A673 (cell line): ENCODE measurements at regions not wholly inside any gene's neighbourhood (a gene's known extent, or its start where the extent isn't known, plus 50 kb on each side); places are given as distances from the start of the nearest gene placed in this dataset.
"Not testable (repeated sequence)": the region's sequence is repeated elsewhere in the genome, so short reads cannot be mapped to it uniquely, and the experiment has no call there.

ENCODE experiments used
- BruUV-seq: library from RNA; stranded (reverse); fragments of 400-500 nt; replicated peaks from 2 replicates; lab custom pipeline; 2021; lab: Mats Ljungman, UMichigan
- CTCF ChIA-PET: fragments of 300-600 bp; sonication (Branson Sonifier 250); formaldehyde crosslinking; loops from one replicate; lab custom pipeline; 2022; ENCODE audit warnings: antibody characterized with exemption; lab: Charles Lee
- POLR2A ChIA-PET: fragments of 300-600 bp; sonication (Branson Sonifier 250); formaldehyde crosslinking; loops from one replicate; lab custom pipeline; 2022; ENCODE audit warnings: antibody characterized with exemption; ENCODE audit not compliant: low non-redundant PET; lab: Charles Lee
- DNase-seq: peaks from one replicate; pipeline ENCODE4 v3.0.0-alpha.2; 2015; ENCODE audit warnings: low spot score
- H3K27ac ChIP-seq: fragments of 200-600 bp; sonication (generic); 2 replicates; pipeline ENCODE4 v1.5.1; 2016; ENCODE audit warnings: mixed run types, low read depth, mild to moderate bottlenecking, mixed read lengths, antibody characterized with exemption, low read length; ENCODE audit not compliant: poor library complexity, severe bottlenecking
- H3K27me3 ChIP-seq: fragments of 200-600 bp; sonication (generic); replicated peaks from 2 replicates; pipeline ENCODE4 v1.6.1; 2017; ENCODE audit warnings: mixed run types, low read depth, mild to moderate bottlenecking, mixed read lengths, antibody characterized with exemption, low read length; ENCODE audit not compliant: insufficient read depth, poor library complexity
- H3K36me3 ChIP-seq: fragments of 200-600 bp; sonication (generic); 2 replicates; pipeline ENCODE4 v1.6.1; 2016; ENCODE audit warnings: mixed run types, mild to moderate bottlenecking, mixed read lengths, antibody characterized with exemption, low read length; ENCODE audit not compliant: insufficient read depth, poor library complexity, severe bottlenecking
- H3K4me1 ChIP-seq: fragments of 200-600 bp; sonication (generic); 2 replicates; pipeline ENCODE4 v1.6.1; 2017; ENCODE audit warnings: mixed run types, mild to moderate bottlenecking, mixed read lengths, antibody characterized with exemption, low read length; ENCODE audit not compliant: insufficient read depth, poor library complexity, severe bottlenecking
- H3K4me3 ChIP-seq: fragments of 200-600 bp; sonication (generic); 2 replicates; pipeline ENCODE4 v1.5.1; 2016; ENCODE audit warnings: low read depth, mixed run types, mild to moderate bottlenecking, mixed read lengths, low read length; ENCODE audit not compliant: poor library complexity, severe bottlenecking
- H3K9me3 ChIP-seq: fragments of 200-600 bp; sonication (generic); 2 replicates; pipeline ENCODE4 v1.6.1; 2016; ENCODE audit warnings: mixed run types, low read depth, mild to moderate bottlenecking, mixed read lengths, antibody characterized with exemption, low read length; ENCODE audit not compliant: poor library complexity, severe bottlenecking
- CTCF ChIP-seq: fragments of 300-800, 200-600 bp; sonication (generic); conservative IDR thresholded peaks from 2 replicates; pipeline ENCODE4 v1.5.1; 2017; ENCODE audit warnings: low read depth, mild to moderate bottlenecking, antibody characterized with exemption, low read length, moderate library complexity, mixed read lengths
- EZH2 ChIP-seq: fragments of 200-600 bp; sonication (generic); IDR thresholded peaks from 2 replicates; pipeline ENCODE4 v1.6.1; 2017; ENCODE audit warnings: borderline replicate concordance, low read depth, mild to moderate bottlenecking, mixed read lengths, antibody characterized with exemption, low read length; ENCODE audit not compliant: poor library complexity, severe bottlenecking
- intact Hi-C: fragments of 100-400 bp; cut with micrococcal nuclease; formaldehyde crosslinking; loops from one replicate; pipeline ENCODE4 v1.10.0; 2022; ENCODE audit not compliant: unreplicated experiment

- CTCF ChIA-PET: no interaction called here
Observed at GRCh38 chr4:82240410-82240809, 133.4 kb downstream of the HNRNPD start.

GRCh38 chr4:82237142-82237541 lies 136.6 kb downstream of the HNRNPD start:
- DNase-seq, BruUV-seq, intact Hi-C loops, H3K4me1 ChIP-seq, H3K36me3 ChIP-seq, H3K27me3 ChIP-seq, H3K9me3 ChIP-seq, POLR2A ChIA-PET, CTCF ChIA-PET, H3K4me3 ChIP-seq, H3K27ac ChIP-seq: not testable (repeated sequence)

More at GRCh38 chr4:82240410-82240809, 133.4 kb downstream of the HNRNPD start:
- Histone ChIP-seq H3K4me1 (no peaks in the 10 kb centered on the region), H3K27me3 (no peaks in the 10 kb centered on the region), H3K36me3 (no peaks in the 10 kb centered on the region), H3K27ac (no peak overlapping the region), H3K9me3 (no peaks in the 10 kb centered on the region), H3K4me3 (no peak overlapping the region)
- TF ChIP-seq CTCF (no peak), EZH2 (no peak)
- DNase-seq: no peak
- POLR2A ChIA-PET: no interaction called here
- intact Hi-C loops: no loop called here
- no TSS peak for BruUV-seq

- CTCF ChIA-PET: no interaction called here
- no TSS peak for BruUV-seq
Observed at GRCh38 chr4:82235346-82235745, 138.4 kb downstream of the HNRNPD start.

More at GRCh38 chr4:82235346-82235745, 138.4 kb downstream of the HNRNPD start:
- Histone ChIP-seq H3K9me3 (no peaks in the 10 kb centered on the region), H3K36me3 (no peaks in the 10 kb centered on the region), H3K27me3 (no peaks in the 10 kb centered on the region), H3K27ac (no peak overlapping the region), H3K4me1 (no peaks in the 10 kb centered on the region), H3K4me3 (no peak overlapping the region)
- no peak for DNase-seq
- TF ChIP-seq CTCF (no peak), EZH2 (no peak)
- POLR2A ChIA-PET: no interaction called here
- intact Hi-C loops: no loop called here
